GM23338 (cell line): ENCODE measurements at regions not wholly inside any gene's neighbourhood (a gene's known extent, or its start where the extent isn't known, plus 50 kb on each side); places are given as distances from the start of the nearest gene placed in this dataset.

ENCODE experiments used
- CTCF ChIP-seq, 2 experiments: fragments of 200-600 bp in 1 of 2; sonication (generic) in 1 of 2; conservative IDR thresholded peaks; 2 replicates each; pipeline versions ENCODE4 v1.5.1 to v1.6.1; 2016 to 2017; ENCODE audit warnings: antibody characterized with exemption in 2 of 2, low read depth in 2 of 2, mild to moderate bottlenecking in 2 of 2, moderate library complexity in 1 of 2
- EZH2 ChIP-seq: fragments of 200-600 bp; sonication (generic); IDR thresholded peaks from one replicate; pipeline ENCODE4 v1.8.0; 2017; ENCODE audit warnings: antibody characterized with exemption, mild to moderate bottlenecking, low read depth; ENCODE audit not compliant: unreplicated experiment
- REST ChIP-seq: IDR thresholded peaks from one replicate; pipeline ENCODE4 v1.6.1; 2018; ENCODE audit warnings: antibody characterized with exemption; ENCODE audit not compliant: unreplicated experiment

DNA sequence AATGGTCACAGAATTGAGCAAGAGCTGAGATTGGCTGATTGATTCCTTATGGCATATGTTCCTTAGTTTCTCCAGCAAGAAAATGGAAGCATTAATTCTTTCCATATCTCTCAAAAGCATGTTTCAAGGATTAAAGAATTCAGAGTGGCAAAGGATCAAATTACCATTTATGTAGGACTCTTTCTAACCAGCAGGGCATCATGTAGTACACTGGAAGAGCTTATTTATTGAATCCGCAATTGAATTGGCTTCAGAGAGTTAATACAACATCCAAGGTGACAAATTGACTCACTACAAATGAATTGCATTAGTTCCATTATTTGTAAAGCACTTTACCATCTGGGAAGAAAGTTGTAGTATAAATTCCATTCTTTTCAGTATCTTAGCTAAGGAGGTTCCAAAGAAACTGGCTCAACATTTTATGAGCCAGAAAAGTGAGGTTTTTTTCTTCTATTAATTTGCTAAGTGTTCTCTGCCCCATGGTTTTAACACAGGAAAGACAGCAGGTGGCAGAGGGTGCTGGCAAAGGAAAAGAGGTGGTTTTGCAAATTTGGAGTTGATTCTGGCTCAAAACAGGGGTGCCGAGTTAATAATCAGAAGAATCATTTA is 409.9 kb downstream of the MTX2 start:
- TF ChIP-seq REST (no peak), CTCF (conservative IDR thresholded peaks at IDR 0.05; ENCODE audit: low read depth in 2 of 2) (peak in 1 of 2 experiments; percentile 49; a peak in 2 of 4 replicates), EZH2 (no peak)
